ENCODE measurements at regions not wholly inside any gene's neighbourhood (a gene's known extent, or its start where the extent isn't known, plus 50 kb on each side); places are given as distances from the start of the nearest gene placed in this dataset.

GRCh38 chrX:65602221-65602560 is 65.3 kb upstream of the MSN start:
- TF ChIP-seq CTCF (IDR thresholded peaks at IDR 0.05) = no peak
- no peak for TF ChIP-seq POLR2AphosphoS5 (IDR thresholded peaks at IDR 0.05)

Measured in esophagus muscularis mucosa (tissue), 3 donors.